Medulla oblongata (tissue), 1 donor: ENCODE measurements at regions not wholly inside any gene's neighbourhood (a gene's known extent, or its start where the extent isn't known, plus 50 kb on each side); places are given as distances from the start of the nearest gene placed in this dataset.
A peak's percentile ranks its signal among the peaks of the same experiment; 100 is the strongest.

Experiments used
- DNase-seq: peaks from one replicate; pipeline ENCODE4 v3.0.0-alpha.2; 2015; ENCODE audit errors: extremely low spot score

DNA sequence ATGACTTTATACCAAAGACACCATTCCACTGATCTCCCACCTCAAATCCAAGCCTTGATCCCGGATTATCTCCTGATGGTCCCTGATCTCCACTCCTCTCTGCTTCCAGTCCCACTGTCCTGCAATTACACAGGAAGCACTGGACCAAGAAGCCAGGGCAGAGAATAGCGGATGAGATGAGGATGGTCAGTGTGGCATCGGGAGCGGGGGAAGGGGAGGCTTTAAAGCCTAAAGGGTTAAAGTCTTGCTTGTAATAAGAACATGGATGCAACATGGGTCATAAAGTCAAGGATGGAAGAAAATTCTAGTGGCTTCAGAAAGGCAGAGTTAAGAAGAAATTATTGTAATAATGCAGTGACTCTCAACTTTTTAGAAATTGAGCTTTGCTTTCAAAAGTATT is 364.0 kb upstream of the DUSP10 start:
- DNase-seq, result no peak

GRCh38 chr1:222105393-222105737 is 363.5 kb upstream of the DUSP10 start:
- no peak for DNase-seq

DNA sequence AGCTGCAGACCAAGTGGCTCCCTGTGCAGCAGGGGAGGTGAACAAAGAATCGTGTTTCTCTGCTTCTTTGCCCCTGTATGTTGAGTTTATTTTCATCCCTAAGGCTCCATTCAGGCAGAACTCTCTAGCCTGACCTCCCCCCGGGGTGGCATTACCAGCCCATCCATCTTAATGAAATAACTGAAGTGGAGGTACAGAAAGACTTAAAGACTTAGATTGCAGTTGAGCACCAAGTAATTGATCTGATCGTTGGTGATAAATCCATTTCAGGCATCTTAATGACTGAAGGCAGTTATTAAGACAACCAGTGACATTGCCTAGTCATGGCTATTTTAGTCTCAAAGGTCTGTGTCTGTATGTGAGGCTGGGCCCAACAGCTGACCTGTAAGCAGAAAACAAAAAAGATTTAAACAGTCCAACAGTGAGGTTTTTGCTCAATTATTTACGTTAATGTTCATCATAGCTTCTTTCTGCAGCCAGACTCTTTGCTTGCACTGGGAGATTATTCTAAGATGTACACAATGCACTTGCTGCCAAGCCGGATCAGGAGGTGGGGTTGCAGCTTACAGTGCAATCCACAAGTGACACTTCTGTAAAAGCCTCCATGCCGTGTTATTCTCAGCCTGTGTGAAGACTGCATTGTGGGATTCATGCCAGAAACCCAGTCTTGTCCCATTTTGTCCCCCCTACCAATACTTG is 363.0 kb upstream of the DUSP10 start:
- DNase-seq, result no peak

DNA sequence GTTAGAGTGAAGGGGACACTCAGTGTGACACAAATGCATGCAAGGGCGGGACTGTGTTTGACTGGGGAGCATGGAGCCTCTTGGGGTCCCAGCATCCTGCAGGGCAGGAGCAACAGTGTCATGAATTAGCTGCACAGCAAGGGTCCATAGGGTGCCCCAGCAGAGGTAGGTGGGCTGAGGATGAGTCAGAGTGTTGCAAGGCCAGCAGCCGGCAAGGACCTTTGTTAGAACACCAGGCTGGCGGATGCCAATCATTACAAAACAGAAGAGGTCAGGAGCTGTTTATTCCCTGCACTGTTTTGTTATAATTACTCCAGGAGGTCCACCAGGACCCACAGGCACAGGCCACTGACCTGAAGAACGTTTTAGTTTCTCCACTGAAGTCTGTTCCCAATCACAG is 362.2 kb upstream of the DUSP10 start:
- no peak for DNase-seq

DNA sequence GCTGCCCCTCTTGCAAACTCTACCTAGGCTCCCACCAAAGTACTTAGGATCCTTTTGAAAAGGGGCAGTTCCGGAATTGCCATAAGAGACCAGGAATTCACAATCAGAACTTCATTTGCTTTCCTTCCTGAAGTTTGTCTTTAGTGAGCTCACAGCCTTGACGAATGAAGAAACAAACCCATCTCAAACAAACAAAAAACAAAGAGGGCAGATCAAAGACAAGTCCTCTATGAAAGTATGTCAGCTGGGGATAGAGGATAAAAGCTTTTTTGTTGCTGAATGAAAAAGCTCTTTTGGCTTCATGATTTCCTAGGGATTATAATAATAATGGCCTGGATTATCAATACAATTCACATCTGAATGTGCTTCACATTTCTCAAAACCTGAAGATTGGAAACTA is 357.9 kb upstream of the DUSP10 start:
- peak; percentile 14 for DNase-seq

DNA sequence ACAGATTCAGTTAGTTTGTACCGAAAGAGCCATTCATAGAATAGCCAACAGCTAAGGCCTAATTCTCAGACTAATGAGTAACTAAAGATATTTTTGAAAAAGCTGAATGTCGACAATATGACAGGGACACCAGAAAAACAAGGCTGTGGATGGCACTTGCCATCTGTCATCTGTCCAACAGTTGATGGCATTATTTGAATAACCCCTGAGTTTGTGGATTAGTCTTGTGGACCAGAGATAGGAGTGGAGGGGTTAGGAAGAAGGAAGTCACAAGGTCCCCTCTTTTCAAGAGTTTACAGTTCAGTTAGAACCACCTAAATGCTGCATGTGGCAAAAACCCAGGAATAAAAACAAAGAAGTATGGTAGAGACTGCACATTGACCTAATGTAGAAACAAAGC is 356.5 kb upstream of the DUSP10 start:
- DNase-seq, result no peak

- DNase-seq, result no peak
Measured at GRCh38 chr1:222097588-222097987, 355.7 kb upstream of the DUSP10 start.

DNA sequence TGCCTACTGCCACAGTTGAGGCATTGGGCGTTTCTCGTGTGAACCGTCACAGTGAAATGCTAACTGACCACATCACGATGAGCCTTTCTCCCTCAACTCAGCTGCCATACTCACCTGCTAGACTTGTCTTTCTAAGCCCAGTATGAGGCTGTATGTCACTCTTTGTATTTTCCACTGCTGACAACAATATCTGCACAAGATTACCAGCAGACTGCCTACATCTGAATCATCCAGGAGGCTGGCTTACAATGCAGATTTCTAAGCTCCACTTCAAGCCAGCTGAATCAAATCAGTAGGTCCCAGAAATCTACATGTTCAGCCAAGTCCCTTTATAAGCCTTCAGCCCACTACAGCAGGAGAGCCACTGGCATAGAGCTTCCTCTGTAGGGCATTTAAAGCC is 355.0 kb upstream of the DUSP10 start:
- DNase-seq, result no peak

GRCh38 chr1:222096476-222096772 is 354.5 kb upstream of the DUSP10 start:
- DNase-seq, result no peak

- peak; percentile 19 for DNase-seq
Measured at GRCh38 chr1:222095606-222096475, 354.0 kb upstream of the DUSP10 start.

- DNase-seq, result no peak
Measured at GRCh38 chr1:222093518-222093917, 351.6 kb upstream of the DUSP10 start.

- no peak for DNase-seq
Measured at GRCh38 chr1:222090103-222090502, 348.2 kb upstream of the DUSP10 start.

- no peak for DNase-seq
Measured at GRCh38 chr1:222087221-222087920, 345.5 kb upstream of the DUSP10 start.

DNA sequence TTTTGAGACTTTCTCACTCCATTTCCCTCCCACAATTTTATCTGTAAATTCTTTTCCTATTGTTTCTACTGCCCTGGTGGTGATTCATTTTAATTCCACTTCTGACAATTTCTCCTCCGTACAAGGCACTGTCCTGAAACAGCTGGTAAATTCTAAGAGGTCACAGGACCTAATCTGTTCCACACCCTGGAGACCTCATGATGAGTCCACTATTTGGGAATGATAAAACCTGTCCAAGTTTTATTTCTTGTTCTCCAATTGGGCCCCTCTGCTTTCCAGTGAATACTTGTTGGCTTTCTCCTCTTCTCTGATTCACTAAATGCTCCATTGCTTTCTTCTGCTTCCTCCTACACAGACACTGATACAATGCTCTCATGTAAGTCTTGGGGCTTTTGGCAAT is 343.1 kb upstream of the DUSP10 start:
- no peak for DNase-seq

DNA sequence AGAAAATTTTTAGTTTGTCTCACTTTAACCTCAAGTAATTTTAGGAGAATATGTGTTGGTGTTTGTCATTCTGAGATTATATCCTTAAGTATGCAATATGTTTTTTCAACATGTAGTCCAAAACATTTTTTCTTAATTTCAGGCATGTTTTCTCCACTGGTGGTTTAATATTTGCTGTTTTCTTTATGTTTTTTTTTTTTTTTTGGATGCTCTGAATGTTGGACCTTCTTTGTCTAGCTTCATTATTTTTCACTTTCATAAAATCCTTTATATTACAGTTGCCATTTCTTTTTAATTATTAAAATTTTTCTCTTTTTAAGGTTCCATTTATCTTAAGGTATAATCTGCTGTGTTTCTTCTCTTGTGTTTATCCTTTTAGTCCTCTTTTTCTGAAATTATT is 342.2 kb upstream of the DUSP10 start:
- DNase-seq, result no peak

DNA sequence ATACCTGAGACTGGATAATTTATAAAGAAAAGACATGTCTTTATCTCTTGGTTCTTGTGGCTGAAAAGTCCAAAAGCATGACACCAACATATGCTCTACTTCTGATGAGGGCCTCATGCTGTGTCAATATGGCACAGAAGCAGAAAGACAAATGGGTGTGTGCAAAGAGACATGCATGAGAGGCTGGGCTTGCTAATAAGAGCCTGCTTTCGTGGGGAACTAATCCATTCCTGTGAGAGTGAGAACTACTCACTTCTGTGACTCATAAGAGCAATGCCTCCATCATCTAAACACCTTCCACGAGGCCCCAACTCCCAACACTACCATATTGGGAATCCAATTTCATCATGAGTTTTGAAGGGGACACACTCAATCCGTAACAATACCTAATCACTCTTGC is 340.0 kb upstream of the DUSP10 start:
- no peak for DNase-seq

GRCh38 chr1:222079566-222079965 is 337.7 kb upstream of the DUSP10 start:
- no peak for DNase-seq

DNA sequence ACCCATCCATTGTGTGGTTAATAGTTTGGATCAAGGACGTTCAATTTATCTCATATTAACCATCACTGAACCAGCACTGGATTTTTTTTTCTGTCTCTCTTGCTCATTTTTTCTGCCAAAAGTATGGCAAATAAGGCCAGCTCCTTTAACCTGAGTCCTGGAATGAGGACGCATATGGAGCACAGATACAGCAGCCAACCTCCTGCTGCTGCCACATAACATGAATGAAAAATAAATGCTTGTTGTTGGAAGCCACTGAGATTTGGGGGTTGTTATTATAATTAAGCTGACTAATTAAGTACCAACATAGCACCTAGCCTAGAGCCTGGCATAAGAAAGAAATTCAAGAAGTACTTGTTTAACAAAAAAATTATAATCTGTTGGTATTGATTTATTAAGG is 335.3 kb upstream of the DUSP10 start:
- no peak for DNase-seq

- DNase-seq, result no peak
Measured at GRCh38 chr1:222074317-222074716, 332.4 kb upstream of the DUSP10 start.

DNA sequence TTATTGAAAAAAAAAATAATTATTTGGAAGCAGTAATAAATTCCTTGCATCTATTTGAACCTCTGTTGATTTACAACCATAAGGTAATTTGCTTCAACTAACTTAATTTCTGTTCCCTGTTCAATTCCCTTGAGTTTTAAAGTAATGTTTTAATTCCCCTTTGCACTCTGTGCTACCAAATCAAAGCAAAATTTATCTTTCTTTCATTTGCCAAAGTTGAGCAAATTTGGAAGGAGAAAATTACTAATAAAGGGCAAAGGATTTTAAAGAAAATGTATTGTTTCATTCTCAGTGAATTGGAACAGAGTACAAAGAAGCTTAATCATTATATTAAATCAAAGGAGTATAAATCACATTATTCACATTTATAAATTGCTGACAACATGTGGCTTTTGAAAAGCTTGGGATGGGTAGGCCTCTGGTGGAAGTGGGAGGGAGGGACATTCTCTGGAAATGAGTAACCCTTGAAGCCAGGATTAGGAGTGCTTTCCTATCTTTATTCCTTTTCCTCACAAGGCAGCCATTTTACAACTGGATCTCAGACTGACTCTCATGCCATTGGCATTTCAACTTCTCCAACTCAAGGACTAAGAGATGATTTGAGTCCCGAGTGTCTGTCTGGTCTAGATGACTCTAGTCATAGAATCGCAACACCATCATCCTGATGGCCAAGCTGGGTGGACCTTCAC is 331.6 kb upstream of the DUSP10 start:
- DNase-seq, result no peak

- DNase-seq, result peak; percentile 67
Measured at GRCh38 chr1:222071387-222071786, 329.5 kb upstream of the DUSP10 start.

DNA sequence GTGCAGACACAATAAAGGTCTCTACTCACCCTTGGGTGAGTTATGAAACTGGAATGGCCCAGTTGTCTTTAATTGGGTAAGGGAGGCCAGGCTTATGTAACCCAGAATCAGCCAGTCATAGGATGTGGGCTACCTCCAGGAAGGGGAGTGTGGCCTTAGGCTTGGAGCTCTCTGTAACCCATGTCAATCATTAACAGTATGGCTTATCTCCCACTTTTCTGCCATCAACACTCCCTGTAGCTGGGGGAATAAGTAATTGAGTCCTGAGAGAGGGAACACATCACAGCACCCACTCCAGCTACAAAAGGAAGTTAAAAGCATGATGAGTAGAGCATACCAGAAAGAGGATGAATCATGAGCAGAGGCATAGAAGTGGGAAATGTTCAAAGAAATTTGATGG is 327.0 kb upstream of the DUSP10 start:
- no peak for DNase-seq
